A549 (cell line): ENCODE measurements at regions not wholly inside any gene's neighbourhood (a gene's known extent, or its start where the extent isn't known, plus 50 kb on each side); places are given as distances from the start of the nearest gene placed in this dataset.

ENCODE experiments used
- BHLHE40 ChIP-seq: IDR thresholded peaks from 2 replicates; pipeline ENCODE4 v1.6.1; 2012; ENCODE audit warnings: low read depth, low read length, inconsistent platforms
- CHD2 ChIP-seq: fragments of 150-350 bp; IDR thresholded peaks from 2 replicates; pipeline ENCODE4 v1.6.1; 2014; ENCODE audit warnings: low read length; ENCODE audit not compliant: partially characterized antibody
- CHD4 ChIP-seq: fragments of 200-600 bp; sonication (generic); IDR thresholded peaks from 2 replicates; pipeline ENCODE4 v1.6.1; 2016; ENCODE audit warnings: antibody characterized with exemption, mild to moderate bottlenecking, borderline replicate concordance
- CTCF ChIP-seq: fragments of >200 bp; sonication (Bioruptor Twin); formaldehyde crosslinking; IDR thresholded peaks from 3 replicates; pipeline ENCODE4 v1.5.1; 2016
- E2F6 ChIP-seq: IDR thresholded peaks from 2 replicates; pipeline ENCODE4 v1.6.1; 2012; ENCODE audit warnings: low read depth, borderline replicate concordance
- EHMT2 ChIP-seq: fragments of 200-600 bp; sonication (generic); IDR thresholded peaks from 2 replicates; pipeline ENCODE4 v1.6.1; 2016; ENCODE audit warnings: antibody characterized with exemption, low read depth, mild to moderate bottlenecking, moderate library complexity
- ELK1 ChIP-seq: fragments of 150-350 bp; IDR thresholded peaks from 2 replicates; pipeline ENCODE4 v1.6.1; 2014; ENCODE audit warnings: low read depth, mild to moderate bottlenecking, low read length
- ESRRA ChIP-seq: fragments of 150-350 bp; IDR thresholded peaks from 2 replicates; pipeline ENCODE4 v1.6.1; 2014; ENCODE audit warnings: mild to moderate bottlenecking, low read length, borderline replicate concordance
- FOSB ChIP-seq: fragments of 250-450 bp; sonication (Bioruptor Pico); IDR thresholded peaks from 2 replicates; pipeline ENCODE4 v1.5.0; 2020; ENCODE audit warnings: mild to moderate bottlenecking, moderate library complexity
- GATA3 ChIP-seq: IDR thresholded peaks from 2 replicates; pipeline ENCODE4 v1.6.1; 2012; ENCODE audit warnings: borderline replicate concordance
- HDAC2 ChIP-seq: fragments of 200-600 bp; sonication (generic); IDR thresholded peaks from 2 replicates; pipeline ENCODE4 v1.6.1; 2016
- HES2 ChIP-seq: fragments of >200 bp; sonication (Bioruptor Twin); formaldehyde crosslinking; IDR thresholded peaks from 2 replicates; pipeline ENCODE4 v1.6.1; 2016
- HOXA7 ChIP-seq: fragments of 250-450 bp; sonication (Bioruptor Pico); IDR thresholded peaks from 2 replicates; pipeline ENCODE4 v1.5.0; 2020; ENCODE audit warnings: mild to moderate bottlenecking, moderate library complexity
- HOXB13 ChIP-seq: fragments of 250-450 bp; sonication (Bioruptor Pico); IDR thresholded peaks from 2 replicates; pipeline ENCODE4 v1.5.0; 2020; ENCODE audit warnings: low read depth, mild to moderate bottlenecking, moderate library complexity
- JUN ChIP-seq, 2 experiments: fragments of >200 bp; sonication (Bioruptor Twin); formaldehyde crosslinking; IDR thresholded peaks; 2 replicates in 1 of 2; 3 replicates in 1 of 2; pipeline ENCODE4 v1.6.1; 2016 to 2017
- KDM1A ChIP-seq: fragments of 200-600 bp; sonication (generic); IDR thresholded peaks from 2 replicates; pipeline ENCODE4 v1.6.1; 2016; ENCODE audit warnings: low read depth, mild to moderate bottlenecking
- MAFK ChIP-seq: fragments of 450-650 bp; IDR thresholded peaks from 2 replicates; pipeline ENCODE4 v1.6.1; 2014; ENCODE audit not compliant: partially characterized antibody
- NFE2L2 ChIP-seq: fragments of 150-350 bp; conservative IDR thresholded peaks from 2 replicates; pipeline ENCODE4 v1.6.1; 2014; ENCODE audit warnings: low read length
- NPAS2 ChIP-seq: fragments of 250-450 bp; sonication (Bioruptor Pico); IDR thresholded peaks from 2 replicates; pipeline ENCODE4 v1.8.0; 2022; ENCODE audit warnings: mild to moderate bottlenecking, moderate library complexity, borderline replicate concordance
- NR3C1 ChIP-seq: fragments of >200 bp; sonication (Bioruptor Twin); formaldehyde crosslinking; IDR thresholded peaks from 3 replicates; pipeline ENCODE4 v1.6.1; 2017
- PBX3 ChIP-seq: IDR thresholded peaks from 2 replicates; pipeline ENCODE4 v1.6.1; 2012
- PHF8 ChIP-seq: fragments of 200-600 bp; sonication (generic); IDR thresholded peaks from 2 replicates; pipeline ENCODE4 v1.6.1; 2016; ENCODE audit warnings: low read depth, mild to moderate bottlenecking, antibody characterized with exemption, moderate library complexity, borderline replicate concordance
- RAD21 ChIP-seq, 2 experiments: fragments of >200 bp in 1 of 2; sonication (Bioruptor Twin) in 1 of 2; formaldehyde crosslinking in 1 of 2; IDR thresholded peaks in 1 of 2; conservative IDR thresholded peaks in 1 of 2; 2 replicates in 1 of 2; 3 replicates in 1 of 2; pipeline ENCODE4 v1.6.1; 2012 to 2018; ENCODE audit warnings: inconsistent platforms in 1 of 2
- RNF2 ChIP-seq: fragments of 200-600 bp; sonication (generic); IDR thresholded peaks from 2 replicates; pipeline ENCODE4 v1.6.1; 2016; ENCODE audit warnings: low read depth, mild to moderate bottlenecking, antibody characterized with exemption, moderate library complexity, borderline replicate concordance
- SREBF2 ChIP-seq: fragments of 450-650 bp; IDR thresholded peaks from 2 replicates; pipeline ENCODE4 v1.6.1; 2014; ENCODE audit warnings: mild to moderate bottlenecking, moderate library complexity
- TFCP2L1 ChIP-seq: fragments of 250-450 bp; sonication (Bioruptor Pico); IDR thresholded peaks from 2 replicates; pipeline ENCODE4 v1.5.0; 2021; ENCODE audit warnings: mild to moderate bottlenecking
- TP53 ChIP-seq: fragments of 250-450 bp; sonication (Bioruptor Pico); IDR thresholded peaks from 2 replicates; pipeline ENCODE4 v1.5.0; 2021; ENCODE audit warnings: mild to moderate bottlenecking, moderate library complexity
- ZC3H11A ChIP-seq: fragments of 450-650 bp; IDR thresholded peaks from 2 replicates; pipeline ENCODE4 v1.6.1; 2014; ENCODE audit warnings: antibody characterized with exemption, mild to moderate bottlenecking
- ZFP36 ChIP-seq: fragments of 450-650 bp; IDR thresholded peaks from 2 replicates; pipeline ENCODE4 v1.6.1; 2014; ENCODE audit warnings: borderline replicate concordance; ENCODE audit not compliant: partially characterized antibody
- ZNF302 ChIP-seq: fragments of 250-450 bp; sonication (Bioruptor Pico); IDR thresholded peaks from 2 replicates; pipeline ENCODE4 v1.9.0; 2021; ENCODE audit warnings: inconsistent platforms, mild to moderate bottlenecking, moderate library complexity
- TF ChIP-seq, protein P1 (sequence below): fragments of 250-450 bp; sonication (Bioruptor Pico); IDR thresholded peaks from 2 replicates; pipeline ENCODE4 v1.5.0; 2021; ENCODE audit warnings: mild to moderate bottlenecking, moderate library complexity, borderline replicate concordance

GRCh38 chr14:61103541-61104339 is 122.7 kb downstream of the SLC38A6 start (continued):
- TF ChIP-seq PHF8 (no peak), NR3C1 (no peak), EHMT2 (no peak), TP53 (CRISPR knock-in tag) (no peak), CTCF (no peak), RNF2 (no peak), ELK1 (no peak), BHLHE40 (no peak), NPAS2 (CRISPR knock-in tag) (no peak), HDAC2 (no peak), PBX3 (no peak), MAFK (peak; percentile 92), E2F6 (no peak; the same call in 1 of the 2 replicates), HOXA7 (no peak), CHD4 (no peak), KDM1A (no peak), ZC3H11A (no peak), RAD21 (conservative IDR thresholded peaks at IDR 0.05 in 1 of 2, IDR thresholded peaks at IDR 0.05 in 1 of 2) (peak; percentile 35; a peak in 4 of 5 replicates), SREBF2 (no peak), ZNF302 (CRISPR knock-in tag) (peak; percentile 73), CHD2 (no peak), HOXB13 (CRISPR knock-in tag) (peak; percentile 85), GATA3 (peak; percentile 60; the same call in 1 of the 2 replicates), ESRRA (no peak), FOSB (CRISPR knock-in tag) (peak; percentile 38; the same call in 1 of the 2 replicates), TFCP2L1 (CRISPR knock-in tag) (no peak), ZFP36 (no peak), HES2 (no peak), NFE2L2 (peak; percentile 91), JUN (IDR thresholded peaks at IDR 0.05) (peak; percentile 69 to 81; a peak in 4 of 5 replicates)
- TF ChIP-seq, protein P1, sequence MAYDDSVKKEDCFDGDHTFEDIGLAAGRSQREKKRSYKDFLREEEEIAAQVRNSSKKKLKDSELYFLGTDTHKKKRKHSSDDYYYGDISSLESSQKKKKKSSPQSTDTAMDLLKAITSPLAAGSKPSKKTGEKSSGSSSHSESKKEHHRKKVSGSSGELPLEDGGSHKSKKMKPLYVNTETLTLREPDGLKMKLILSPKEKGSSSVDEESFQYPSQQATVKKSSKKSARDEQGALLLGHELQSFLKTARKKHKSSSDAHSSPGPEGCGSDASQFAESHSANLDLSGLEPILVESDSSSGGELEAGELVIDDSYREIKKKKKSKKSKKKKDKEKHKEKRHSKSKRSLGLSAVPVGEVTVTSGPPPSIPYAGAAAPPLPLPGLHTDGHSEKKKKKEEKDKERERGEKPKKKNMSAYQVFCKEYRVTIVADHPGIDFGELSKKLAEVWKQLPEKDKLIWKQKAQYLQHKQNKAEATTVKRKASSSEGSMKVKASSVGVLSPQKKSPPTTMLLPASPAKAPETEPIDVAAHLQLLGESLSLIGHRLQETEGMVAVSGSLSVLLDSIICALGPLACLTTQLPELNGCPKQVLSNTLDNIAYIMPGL (CRISPR knock-in tag) = no peak
- TF ChIP-seq, all 56 proteins: peak for 23
